ENCODE measurements at regions not wholly inside any gene's neighbourhood (a gene's known extent, or its start where the extent isn't known, plus 50 kb on each side); places are given as distances from the start of the nearest gene placed in this dataset.

- intact Hi-C loops (cut with DNase I): no loop called here
- DNase-seq: no peak
- H3K27ac ChIP-seq (ENCODE audit: low read depth in 1 of 2, low read length in 2 of 2): no peak overlapping the region
- no peaks in the 10 kb centered on the region for H3K4me1 ChIP-seq (ENCODE audit: control insufficient read depth in 1 of 2, insufficient read depth in 2 of 2, low read length in 2 of 2)
- no peaks in the 10 kb centered on the region for H3K36me3 ChIP-seq (ENCODE audit: control insufficient read depth in 1 of 2, insufficient read depth in 2 of 2, low read length in 1 of 2)
- H3K4me3 ChIP-seq (ENCODE audit: low read length in 2 of 2): no peak overlapping the region
- ATAC-seq (ENCODE audit: low FRiP score): no peak
- no peaks in the 10 kb centered on the region for H3K27me3 ChIP-seq (ENCODE audit: control insufficient read depth in 1 of 2, insufficient read depth in 2 of 2, low read length in 1 of 2)
- H3K9me3 ChIP-seq (ENCODE audit: control insufficient read depth, low read length): no peaks in the 10 kb centered on the region
- 61 to 65% methylated on average over 5 of the region's 5 CpGs for WGBS, 2 donors
Observed at GRCh38 chr12:84585776-84586395, 326.7 kb downstream of the SLC6A15 start.

GRCh38 chr12:84572196-84572595 lies 340.4 kb downstream of the SLC6A15 start:
- no peak for DNase-seq
- no peaks in the 10 kb centered on the region for H3K27me3 ChIP-seq (ENCODE audit: control insufficient read depth in 1 of 2, insufficient read depth in 2 of 2, low read length in 1 of 2)
- no peak overlapping the region for H3K27ac ChIP-seq (ENCODE audit: low read depth in 1 of 2, low read length in 2 of 2)
- H3K36me3 ChIP-seq (ENCODE audit: control insufficient read depth in 1 of 2, insufficient read depth in 2 of 2, low read length in 1 of 2): no peaks in the 10 kb centered on the region
- H3K4me3 ChIP-seq (ENCODE audit: low read length in 2 of 2): no peak overlapping the region
- H3K9me3 ChIP-seq (ENCODE audit: control insufficient read depth, low read length): peaks cover 2% of the 10 kb centered on the region
- intact Hi-C loops (cut with DNase I): no loop called here
- H3K4me1 ChIP-seq (ENCODE audit: control insufficient read depth in 1 of 2, insufficient read depth in 2 of 2, low read length in 2 of 2): no peaks in the 10 kb centered on the region
- ATAC-seq (ENCODE audit: low FRiP score): no peak
- 51% methylated on average over 3 of the region's 3 CpGs for WGBS, 2 donors

- Histone ChIP-seq H3K27me3 (ENCODE audit: control insufficient read depth in 1 of 2, insufficient read depth in 2 of 2, low read length in 1 of 2) (no peaks in the 10 kb centered on the region), H3K27ac (ENCODE audit: low read depth in 1 of 2, low read length in 2 of 2) (no peak overlapping the region), H3K4me1 (ENCODE audit: control insufficient read depth in 1 of 2, insufficient read depth in 2 of 2, low read length in 2 of 2) (no peaks in the 10 kb centered on the region), H3K36me3 (ENCODE audit: control insufficient read depth in 1 of 2, insufficient read depth in 2 of 2, low read length in 1 of 2) (no peaks in the 10 kb centered on the region), H3K9me3 (ENCODE audit: control insufficient read depth, low read length) (no peaks in the 10 kb centered on the region), H3K4me3 (ENCODE audit: low read length in 2 of 2) (no peak overlapping the region)
- 63 to 81% methylated on average over 3 of the region's 3 CpGs for WGBS, 2 donors
- ATAC-seq (ENCODE audit: low FRiP score) (no peak), DNase-seq (no peak)
- intact Hi-C loops (cut with DNase I): no loop called here
Observed at GRCh38 chr12:84562331-84562730, 350.3 kb downstream of the SLC6A15 start.

GRCh38 chr12:84561351-84561750 lies 351.2 kb downstream of the SLC6A15 start:
- Histone ChIP-seq H3K36me3 (ENCODE audit: control insufficient read depth in 1 of 2, insufficient read depth in 2 of 2, low read length in 1 of 2) (no peaks in the 10 kb centered on the region), H3K27ac (ENCODE audit: low read depth in 1 of 2, low read length in 2 of 2) (no peak overlapping the region), H3K9me3 (ENCODE audit: control insufficient read depth, low read length) (no peaks in the 10 kb centered on the region), H3K4me1 (ENCODE audit: control insufficient read depth in 1 of 2, insufficient read depth in 2 of 2, low read length in 2 of 2) (no peaks in the 10 kb centered on the region), H3K27me3 (ENCODE audit: control insufficient read depth in 1 of 2, insufficient read depth in 2 of 2, low read length in 1 of 2) (no peaks in the 10 kb centered on the region), H3K4me3 (ENCODE audit: low read length in 2 of 2) (no peak overlapping the region)
- ATAC-seq (ENCODE audit: low FRiP score): no peak
- 95 to 96% methylated on average over 1 of the region's 1 CpG for WGBS, 2 donors
- intact Hi-C loops (cut with DNase I): no loop called here
- no peak for DNase-seq

- H3K4me3 ChIP-seq (ENCODE audit: low read length in 2 of 2): no peak overlapping the region
- H3K27me3 ChIP-seq (ENCODE audit: control insufficient read depth in 1 of 2, insufficient read depth in 2 of 2, low read length in 1 of 2): no peaks in the 10 kb centered on the region
- H3K4me1 ChIP-seq (ENCODE audit: control insufficient read depth in 1 of 2, insufficient read depth in 2 of 2, low read length in 2 of 2): no peaks in the 10 kb centered on the region
- 94 to 95% methylated on average over 15 of the region's 15 CpGs for WGBS, 2 donors
- intact Hi-C loops (cut with DNase I): no loop called here
- no peaks in the 10 kb centered on the region for H3K9me3 ChIP-seq (ENCODE audit: control insufficient read depth, low read length)
- H3K36me3 ChIP-seq (ENCODE audit: control insufficient read depth in 1 of 2, insufficient read depth in 2 of 2, low read length in 1 of 2): no peaks in the 10 kb centered on the region
- no peak overlapping the region for H3K27ac ChIP-seq (ENCODE audit: low read depth in 1 of 2, low read length in 2 of 2)
- DNase-seq (no peak), ATAC-seq (ENCODE audit: low FRiP score) (no peak)
Observed at GRCh38 chr12:84554199-84554723, 358.3 kb downstream of the SLC6A15 start.

GRCh38 chr12:84553331-84554117 lies 359.1 kb downstream of the SLC6A15 start:
- ATAC-seq (ENCODE audit: low FRiP score) (no peak), DNase-seq (no peak)
- H3K9me3 ChIP-seq (ENCODE audit: control insufficient read depth, low read length): no peaks in the 10 kb centered on the region
- no peaks in the 10 kb centered on the region for H3K4me1 ChIP-seq (ENCODE audit: control insufficient read depth in 1 of 2, insufficient read depth in 2 of 2, low read length in 2 of 2)
- 93 to 96% methylated on average over 5 of the region's 5 CpGs for WGBS, 2 donors
- H3K4me3 ChIP-seq (ENCODE audit: low read length in 2 of 2): no peak overlapping the region
- H3K27me3 ChIP-seq (ENCODE audit: control insufficient read depth in 1 of 2, insufficient read depth in 2 of 2, low read length in 1 of 2): no peaks in the 10 kb centered on the region
- no peak overlapping the region for H3K27ac ChIP-seq (ENCODE audit: low read depth in 1 of 2, low read length in 2 of 2)
- H3K36me3 ChIP-seq (ENCODE audit: control insufficient read depth in 1 of 2, insufficient read depth in 2 of 2, low read length in 1 of 2): no peaks in the 10 kb centered on the region
- intact Hi-C loops (cut with DNase I): no loop called here

- Histone ChIP-seq H3K27me3 (ENCODE audit: control insufficient read depth in 1 of 2, insufficient read depth in 2 of 2, low read length in 1 of 2) (peaks cover 0 to 2% of the 10 kb centered on the region in 2 donors), H3K27ac (ENCODE audit: low read depth in 1 of 2, low read length in 2 of 2) (no peak overlapping the region), H3K9me3 (ENCODE audit: control insufficient read depth, low read length) (peaks cover 1% of the 10 kb centered on the region), H3K36me3 (ENCODE audit: control insufficient read depth in 1 of 2, insufficient read depth in 2 of 2, low read length in 1 of 2) (no peaks in the 10 kb centered on the region), H3K4me1 (ENCODE audit: control insufficient read depth in 1 of 2, insufficient read depth in 2 of 2, low read length in 2 of 2) (no peaks in the 10 kb centered on the region), H3K4me3 (ENCODE audit: low read length in 2 of 2) (no peak overlapping the region)
- WGBS, 2 donors: 78 to 92% methylated on average over 1 of the region's 1 CpG
- ATAC-seq (ENCODE audit: low FRiP score) (no peak), DNase-seq (no peak)
- intact Hi-C loops (cut with DNase I): no loop called here
Observed at GRCh38 chr12:84551373-84551772, 361.2 kb downstream of the SLC6A15 start.

- no peak for DNase-seq
- H3K4me1 ChIP-seq (ENCODE audit: control insufficient read depth in 1 of 2, insufficient read depth in 2 of 2, low read length in 2 of 2): no peaks in the 10 kb centered on the region
- intact Hi-C loops (cut with DNase I): no loop called here
- H3K27me3 ChIP-seq (ENCODE audit: control insufficient read depth in 1 of 2, insufficient read depth in 2 of 2, low read length in 1 of 2): peaks cover 0 to 2% of the 10 kb centered on the region in 2 donors
- H3K36me3 ChIP-seq (ENCODE audit: control insufficient read depth in 1 of 2, insufficient read depth in 2 of 2, low read length in 1 of 2): no peaks in the 10 kb centered on the region
- peaks cover 1% of the 10 kb centered on the region for H3K9me3 ChIP-seq (ENCODE audit: control insufficient read depth, low read length)
- 95 to 96% methylated on average over 1 of the region's 1 CpG for WGBS, 2 donors
- no peak overlapping the region for H3K27ac ChIP-seq (ENCODE audit: low read depth in 1 of 2, low read length in 2 of 2)
- no peak for ATAC-seq (ENCODE audit: low FRiP score)
- H3K4me3 ChIP-seq (ENCODE audit: low read length in 2 of 2): no peak overlapping the region
Observed at GRCh38 chr12:84550518-84550917, 362.1 kb downstream of the SLC6A15 start.

GRCh38 chr12:84542289-84542688 lies 370.3 kb downstream of the SLC6A15 start:
- ATAC-seq (ENCODE audit: low FRiP score): no peak
- H3K27me3 ChIP-seq (ENCODE audit: control insufficient read depth in 1 of 2, insufficient read depth in 2 of 2, low read length in 1 of 2): peaks cover 0 to 2% of the 10 kb centered on the region in 2 donors
- no peak overlapping the region for H3K4me3 ChIP-seq (ENCODE audit: low read length in 2 of 2)
- H3K9me3 ChIP-seq (ENCODE audit: control insufficient read depth, low read length): peaks cover 3% of the 10 kb centered on the region
- DNase-seq: no peak
- H3K36me3 ChIP-seq (ENCODE audit: control insufficient read depth in 1 of 2, insufficient read depth in 2 of 2, low read length in 1 of 2): no peaks in the 10 kb centered on the region
- intact Hi-C loops (cut with DNase I): no loop called here
- no peak overlapping the region for H3K27ac ChIP-seq (ENCODE audit: low read depth in 1 of 2, low read length in 2 of 2)
- no peaks in the 10 kb centered on the region for H3K4me1 ChIP-seq (ENCODE audit: control insufficient read depth in 1 of 2, insufficient read depth in 2 of 2, low read length in 2 of 2)
